Amygdala (tissue), 56 donors: ENCODE measurements at regions not wholly inside any gene's neighbourhood (a gene's known extent, or its start where the extent isn't known, plus 50 kb on each side); places are given as distances from the start of the nearest gene placed in this dataset.
A peak's percentile ranks its signal among the peaks of the same experiment; 100 is the strongest.

Source experiments
- DNase-seq, 56 donors: peaks; one replicate each; lab custom pipeline; 2025; lab: John Stamatoyannopoulos, UW

DNA sequence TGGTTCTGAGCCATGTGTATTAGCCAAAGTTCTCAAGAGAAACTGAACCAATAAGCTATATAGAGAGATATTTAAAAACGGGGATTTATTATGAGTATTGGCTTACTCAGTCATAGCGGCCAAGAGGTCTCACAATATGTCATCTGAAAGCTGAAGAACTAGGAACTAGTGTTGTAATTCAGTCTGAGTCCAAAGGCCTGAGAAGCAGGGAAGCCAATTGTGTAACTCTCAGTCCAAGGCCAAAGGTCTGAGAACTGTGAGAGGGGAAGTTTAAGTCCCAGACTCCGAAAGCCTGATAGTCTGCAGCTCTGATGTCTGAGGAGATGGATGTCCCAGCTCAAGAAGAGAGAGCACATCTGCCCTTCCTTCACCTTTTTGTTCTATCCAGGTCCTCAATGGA is 344.8 kb upstream of the USP15 start:
- DNase-seq: no peak

DNA sequence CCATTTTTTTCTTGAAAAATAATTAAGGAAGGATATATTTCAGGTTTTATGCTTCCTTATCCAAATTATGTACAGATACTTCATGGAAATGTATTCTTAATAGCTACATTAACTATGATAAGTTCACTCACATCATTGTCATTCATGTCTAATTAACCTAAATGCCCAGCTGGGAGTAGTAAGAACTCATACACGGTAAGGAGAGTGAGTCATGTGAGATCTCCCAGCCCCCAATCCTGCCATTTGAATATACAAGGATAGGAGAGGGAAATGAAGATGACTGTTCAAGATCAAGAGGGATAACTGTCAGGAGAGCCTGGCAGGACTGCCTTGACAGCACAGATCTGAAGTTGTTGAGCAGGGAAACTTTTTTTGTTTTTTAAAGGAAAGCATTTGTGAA is 343.4 kb upstream of the USP15 start:
- DNase-seq: no peak

DNA sequence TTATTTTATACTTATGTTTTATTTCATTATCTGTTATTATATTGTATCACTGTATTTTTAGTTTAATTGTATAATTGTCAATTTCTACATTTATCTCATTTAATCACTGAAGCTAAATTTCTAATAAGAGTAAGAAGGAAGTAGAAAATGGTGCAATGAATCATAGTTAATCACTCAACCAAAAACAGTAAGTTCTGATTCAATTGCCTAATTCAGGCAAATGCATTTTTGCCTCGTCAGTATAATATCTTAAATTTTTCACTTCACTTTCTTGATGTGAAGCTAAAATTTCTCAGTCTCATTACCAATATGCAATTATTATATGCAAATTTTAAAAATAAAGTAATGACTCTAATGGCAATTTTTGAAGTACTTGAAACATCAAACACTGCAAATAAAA is 340.5 kb upstream of the USP15 start:
- DNase-seq: no peak

DNA sequence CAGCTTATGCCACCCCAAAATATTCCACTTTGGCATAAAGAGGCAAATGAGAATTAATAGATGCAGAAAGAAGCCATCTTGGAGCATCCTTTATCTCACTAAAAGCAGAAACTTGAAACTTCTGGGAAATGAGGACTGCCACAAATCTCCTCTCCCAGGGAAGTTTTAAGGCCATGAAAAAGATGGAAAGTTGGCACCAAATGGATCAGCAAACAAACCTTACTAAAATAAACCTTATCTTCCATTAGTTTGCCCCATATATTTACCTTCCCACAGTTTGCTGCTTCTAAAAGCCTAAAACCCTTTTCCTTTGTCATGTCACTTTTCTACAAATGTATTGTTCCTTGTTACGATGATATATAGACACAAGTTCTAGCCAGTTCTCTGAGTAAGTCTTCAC is 340.0 kb upstream of the USP15 start:
- no peak for DNase-seq

DNA sequence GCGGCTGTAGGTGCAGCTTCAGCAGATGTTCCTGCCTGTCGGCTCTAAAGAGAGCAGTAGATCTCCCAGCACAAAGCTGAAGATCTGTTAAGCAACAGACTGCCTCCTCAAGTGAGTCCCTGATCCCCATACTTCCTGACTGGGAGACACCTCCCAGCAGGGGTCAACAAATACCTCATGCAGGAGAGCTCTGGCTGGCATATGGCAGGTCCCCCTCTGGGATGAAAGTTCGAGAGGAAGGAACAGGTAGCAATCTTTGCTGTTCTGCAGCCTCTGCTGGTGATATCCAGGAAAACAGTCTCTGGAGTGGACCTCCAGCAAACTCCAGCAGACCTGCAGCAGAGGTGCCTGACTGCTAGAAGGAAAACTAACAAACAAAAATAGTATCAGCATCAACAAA is 337.1 kb upstream of the USP15 start:
- DNase-seq: no peak

DNA sequence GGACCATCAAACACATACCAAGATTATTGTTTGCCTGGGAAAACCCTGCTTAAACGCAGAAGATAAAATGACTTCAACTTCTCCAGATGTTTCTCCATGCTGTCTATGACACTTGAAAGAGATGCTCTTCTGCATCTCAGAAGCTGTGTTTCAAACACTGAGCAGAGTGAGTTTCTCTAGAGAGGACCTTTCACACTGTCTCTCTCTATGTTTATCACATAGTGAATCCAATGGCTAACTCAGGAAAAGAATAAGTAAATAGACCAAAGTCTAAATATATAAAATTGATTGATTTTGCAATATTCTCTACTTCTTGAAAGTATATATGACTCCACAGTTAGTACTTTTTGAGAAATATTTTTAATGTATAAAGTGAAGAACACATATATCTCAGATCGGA is 325.6 kb upstream of the USP15 start:
- no peak for DNase-seq

DNA sequence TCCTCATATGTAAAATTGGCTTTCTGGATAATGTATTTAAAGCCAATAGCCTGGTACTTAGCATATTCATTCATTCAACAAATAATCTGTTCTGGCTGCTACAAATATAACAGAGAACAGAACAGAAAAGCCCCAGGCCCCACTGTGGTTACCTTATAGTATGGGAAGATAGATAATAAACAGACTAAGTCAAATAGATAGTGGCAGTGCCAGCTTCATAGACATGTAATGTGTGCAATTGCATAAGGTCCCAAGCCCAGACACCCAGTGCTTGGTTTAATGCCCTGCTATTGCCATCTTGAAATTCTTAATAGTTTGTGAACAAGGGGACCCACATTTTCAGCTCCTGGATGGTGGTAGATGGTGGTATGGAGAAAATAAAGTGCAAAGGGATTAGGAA is 320.2 kb upstream of the USP15 start:
- no peak for DNase-seq

DNA sequence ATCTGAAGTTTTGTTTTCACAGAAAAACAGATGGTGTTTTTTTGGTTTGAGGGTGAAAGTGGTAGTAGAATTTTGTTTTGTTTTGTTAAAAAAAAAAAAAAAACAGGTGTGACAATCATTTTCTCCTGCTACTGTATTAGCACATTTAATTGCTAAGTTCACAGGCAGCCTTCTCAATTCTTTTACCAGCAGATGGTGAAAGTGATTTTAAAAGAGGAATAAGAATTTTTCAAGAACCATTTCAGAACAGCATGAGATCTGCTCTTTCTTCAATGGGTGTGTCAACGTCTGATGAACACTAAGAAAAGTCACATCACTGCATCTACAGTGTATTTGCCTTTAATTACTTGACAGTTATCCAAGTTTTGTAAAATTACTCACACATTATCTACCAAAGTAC is 303.7 kb upstream of the USP15 start:
- no peak for DNase-seq

DNA sequence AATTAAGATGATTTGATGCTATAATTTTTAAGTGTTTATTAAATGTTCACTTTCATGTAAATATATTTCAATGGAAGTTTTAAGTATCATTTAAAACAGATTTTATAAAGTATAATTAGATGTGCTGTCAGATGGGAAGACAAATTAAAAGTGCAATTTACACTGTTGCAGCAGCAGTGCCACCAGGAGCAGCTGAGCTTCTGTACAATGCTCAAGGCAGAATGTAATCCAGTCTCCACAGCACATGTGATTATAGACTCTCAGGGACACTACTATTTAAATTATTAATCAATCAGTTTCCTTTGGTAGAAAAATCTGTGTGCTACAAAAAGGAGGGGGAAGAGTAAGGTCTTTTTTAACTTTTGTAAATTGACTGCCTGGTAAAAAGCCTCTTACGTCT is 285.7 kb upstream of the USP15 start:
- DNase-seq: no peak

DNA sequence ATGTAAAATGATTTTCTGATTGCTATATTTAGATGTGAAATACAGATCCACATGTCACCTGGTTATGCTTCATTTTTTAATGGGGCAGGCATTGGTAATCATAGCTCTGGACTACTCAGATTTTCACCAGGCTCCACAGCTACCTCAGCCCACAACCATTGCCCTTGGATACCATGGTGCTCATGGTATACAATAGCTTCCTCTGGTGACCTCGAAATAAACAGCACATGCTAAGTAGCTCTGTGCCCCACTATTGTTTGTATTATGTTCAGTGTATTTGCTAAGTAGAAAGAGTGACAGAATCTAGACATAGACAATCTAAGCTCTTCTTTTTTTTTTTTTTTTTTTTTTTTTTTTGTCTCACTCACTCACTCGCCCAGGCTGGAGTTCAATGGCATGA is 274.4 kb upstream of the USP15 start:
- no peak for DNase-seq

DNA sequence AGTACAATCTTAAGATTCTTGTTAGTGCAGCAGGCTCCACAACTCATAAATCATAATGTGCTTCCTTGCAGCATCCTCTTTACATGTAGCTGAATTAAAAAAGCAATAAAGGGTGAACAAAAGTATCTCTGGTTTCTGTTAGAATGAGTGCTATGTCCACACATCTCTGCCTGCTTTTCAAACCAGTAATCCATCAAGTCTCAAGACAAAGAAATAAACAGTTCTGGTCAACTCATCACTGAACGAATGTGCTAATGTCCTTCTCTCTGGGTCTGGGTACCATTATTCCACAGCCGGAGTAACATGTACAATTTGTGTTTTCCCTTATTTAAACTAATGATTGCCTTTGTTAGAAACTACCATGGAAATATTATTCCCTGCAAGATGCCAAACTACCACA is 273.0 kb upstream of the USP15 start:
- DNase-seq: no peak

DNA sequence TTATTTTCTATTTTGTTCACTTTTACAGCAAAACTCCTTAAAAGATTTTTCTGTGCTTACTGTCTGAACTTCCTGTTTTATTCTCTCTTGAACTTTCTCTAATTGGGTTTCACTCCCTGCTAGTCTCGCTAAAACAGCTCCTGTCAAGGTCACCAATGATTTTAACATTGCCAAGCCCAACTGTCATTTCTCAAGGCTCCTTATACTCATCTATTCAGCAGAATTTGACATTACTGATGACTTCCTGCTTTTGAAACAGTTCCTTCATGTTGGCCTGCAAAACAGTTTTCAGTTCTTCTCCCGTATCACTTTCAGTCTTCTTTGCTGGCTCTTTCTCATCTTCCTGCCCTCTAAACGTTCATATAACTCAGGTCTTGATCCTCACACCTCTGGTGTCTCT is 268.5 kb upstream of the USP15 start:
- DNase-seq: no peak

DNA sequence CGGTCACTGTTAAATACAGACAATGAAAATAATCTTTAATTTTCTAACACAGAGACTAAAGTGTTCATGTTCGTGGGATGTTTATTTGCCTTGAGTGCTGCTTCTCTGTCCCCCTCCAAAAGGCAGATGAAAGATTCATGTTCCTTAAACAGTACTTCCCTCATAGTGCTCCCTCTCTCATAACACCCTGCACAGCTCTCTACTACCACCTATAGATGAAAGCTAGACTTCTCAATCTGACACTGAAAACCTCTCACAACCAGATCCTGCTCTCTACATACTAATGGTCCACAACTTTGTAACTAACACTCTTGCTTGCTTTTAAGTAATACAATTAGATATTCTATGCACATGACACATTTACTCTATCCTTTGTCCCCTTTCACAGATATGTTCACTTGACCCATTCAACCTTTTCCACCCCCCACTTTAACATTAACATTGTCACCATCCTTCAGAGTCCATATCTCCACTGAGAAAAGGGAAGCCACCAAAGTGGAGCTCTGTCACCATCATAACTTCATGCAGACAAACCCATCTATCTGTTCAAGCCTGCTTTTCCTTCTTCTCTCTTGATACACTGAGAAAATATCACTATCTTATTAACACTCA is 266.4 kb upstream of the USP15 start:
- DNase-seq: no peak

DNA sequence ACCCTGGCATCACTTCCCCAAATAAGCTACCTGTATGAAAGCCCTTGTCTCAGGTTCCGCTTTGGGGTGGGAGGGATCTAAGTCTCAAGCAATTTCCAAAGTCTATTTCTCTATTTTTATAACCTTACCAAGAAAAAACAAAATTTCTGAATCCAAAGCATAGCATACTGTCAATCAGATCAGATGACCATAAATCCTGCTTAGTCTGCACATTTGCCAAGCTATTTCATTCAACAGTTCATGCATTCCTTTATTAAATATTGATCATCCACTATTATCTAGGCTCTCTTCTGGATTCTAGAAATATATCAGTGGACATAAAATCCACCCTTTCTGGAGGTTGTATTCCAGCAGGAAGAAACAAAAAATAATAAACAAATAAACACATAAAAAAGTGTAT is 263.5 kb upstream of the USP15 start:
- no peak for DNase-seq

DNA sequence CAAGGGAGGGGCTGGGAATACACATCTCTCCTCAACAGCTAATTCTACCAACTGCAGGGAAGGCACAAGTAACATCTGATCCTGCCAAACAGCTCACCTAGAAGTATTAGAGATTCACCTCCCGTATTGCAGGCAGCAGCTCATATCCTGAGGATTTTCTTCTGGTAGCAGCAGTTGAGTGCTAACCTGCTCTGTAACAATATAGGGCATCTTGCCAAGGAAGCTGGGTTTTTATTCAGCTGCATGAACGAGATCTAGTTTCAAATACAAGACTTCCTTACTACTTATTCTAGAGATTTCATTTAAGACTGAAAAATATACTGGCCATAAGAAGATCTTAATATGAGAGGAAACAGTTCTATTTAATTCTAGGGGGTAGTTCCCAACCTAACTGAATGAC is 261.4 kb upstream of the USP15 start:
- no peak for DNase-seq

DNA sequence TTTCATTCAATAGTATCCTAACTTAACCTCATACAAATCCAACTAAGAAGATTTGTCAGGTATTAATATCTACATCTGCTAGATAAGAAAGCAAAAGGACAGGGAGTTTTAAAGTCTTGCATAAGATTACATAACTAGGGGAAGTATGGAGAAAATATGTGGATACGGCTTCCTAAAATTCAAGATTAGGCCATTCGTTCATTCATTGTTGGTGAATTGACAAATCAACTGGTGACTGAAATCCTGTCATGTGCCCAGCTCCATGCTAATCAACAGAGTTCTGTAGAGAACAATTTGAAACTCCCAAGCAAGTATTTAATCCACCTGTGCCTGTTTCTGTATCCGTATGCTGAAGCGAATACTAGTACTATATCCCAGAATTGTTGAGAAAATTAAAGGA is 260.9 kb upstream of the USP15 start:
- no peak for DNase-seq

DNA sequence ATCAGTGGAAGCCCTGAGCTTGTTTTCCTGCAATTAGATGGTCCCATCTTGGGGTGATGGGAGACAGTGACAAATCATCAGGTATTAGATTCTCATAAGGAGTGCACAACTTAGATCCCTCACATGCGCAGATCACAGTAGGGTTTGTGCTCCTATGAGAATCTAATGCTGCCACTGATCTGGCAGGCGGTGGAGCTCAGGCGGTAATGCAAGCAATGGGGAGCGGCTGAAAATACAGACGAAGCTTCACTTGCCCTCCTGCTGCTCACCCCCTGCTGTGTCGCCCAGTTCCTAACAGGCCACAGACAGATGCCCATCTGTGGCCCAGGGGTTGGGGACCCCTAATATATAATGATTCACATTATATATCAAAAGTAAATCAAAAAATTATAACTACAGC is 258.8 kb upstream of the USP15 start:
- no peak for DNase-seq

DNA sequence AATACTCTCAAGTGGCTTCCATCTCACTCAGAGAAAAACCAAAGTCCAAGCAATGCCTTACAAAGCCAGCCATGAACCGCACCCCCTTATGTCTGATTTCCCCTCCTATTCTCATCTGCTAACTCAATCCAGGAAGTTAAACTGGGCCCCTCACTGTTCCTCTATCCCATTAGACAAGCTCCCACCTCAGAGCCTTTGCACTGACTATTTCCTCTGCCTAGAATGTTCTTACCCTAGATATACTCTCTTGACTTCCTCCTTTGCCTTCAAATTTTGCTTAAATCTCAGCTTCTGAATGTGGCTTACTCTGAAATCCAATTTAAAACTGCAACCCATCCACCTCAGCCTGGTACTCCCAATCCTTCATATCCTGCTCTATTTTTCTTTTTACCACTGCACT is 257.0 kb upstream of the USP15 start:
- DNase-seq: no peak

DNA sequence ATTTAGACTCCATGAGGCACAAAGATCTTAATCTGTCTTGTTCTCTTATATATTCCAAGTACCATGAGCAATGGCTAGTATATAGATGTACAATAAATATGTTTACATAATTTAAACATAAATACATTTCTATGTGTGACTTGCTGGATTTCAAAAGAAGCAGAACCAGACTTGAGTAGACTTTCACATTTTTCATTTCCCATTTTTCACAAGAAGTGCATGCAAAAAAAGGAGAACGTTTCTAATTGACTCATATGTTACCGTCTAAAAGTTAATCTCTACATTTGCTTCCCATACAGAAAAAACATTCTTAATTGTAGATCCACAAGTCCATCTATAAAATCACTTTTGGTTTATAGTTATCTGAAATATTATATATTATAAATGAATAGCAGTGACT is 256.5 kb upstream of the USP15 start:
- DNase-seq: no peak

DNA sequence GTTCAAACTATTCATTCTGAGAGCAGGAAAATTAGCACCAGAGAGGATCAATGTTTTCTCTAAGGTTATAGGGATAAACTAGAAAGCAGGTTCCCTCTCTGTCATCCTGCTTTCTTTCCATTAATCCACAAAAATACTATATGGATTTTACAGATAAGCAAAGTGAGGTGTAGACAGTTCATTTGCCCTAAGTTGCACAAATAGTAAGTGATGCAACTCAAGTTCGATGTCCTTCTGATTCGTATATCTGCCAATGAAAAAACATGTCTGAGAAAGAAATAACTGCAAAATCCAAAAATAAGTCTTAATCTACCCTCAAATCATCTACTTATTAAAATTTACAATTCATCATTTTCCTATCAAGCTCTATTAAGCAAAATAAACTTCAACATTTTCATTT is 254.6 kb upstream of the USP15 start:
- DNase-seq: no peak

DNA sequence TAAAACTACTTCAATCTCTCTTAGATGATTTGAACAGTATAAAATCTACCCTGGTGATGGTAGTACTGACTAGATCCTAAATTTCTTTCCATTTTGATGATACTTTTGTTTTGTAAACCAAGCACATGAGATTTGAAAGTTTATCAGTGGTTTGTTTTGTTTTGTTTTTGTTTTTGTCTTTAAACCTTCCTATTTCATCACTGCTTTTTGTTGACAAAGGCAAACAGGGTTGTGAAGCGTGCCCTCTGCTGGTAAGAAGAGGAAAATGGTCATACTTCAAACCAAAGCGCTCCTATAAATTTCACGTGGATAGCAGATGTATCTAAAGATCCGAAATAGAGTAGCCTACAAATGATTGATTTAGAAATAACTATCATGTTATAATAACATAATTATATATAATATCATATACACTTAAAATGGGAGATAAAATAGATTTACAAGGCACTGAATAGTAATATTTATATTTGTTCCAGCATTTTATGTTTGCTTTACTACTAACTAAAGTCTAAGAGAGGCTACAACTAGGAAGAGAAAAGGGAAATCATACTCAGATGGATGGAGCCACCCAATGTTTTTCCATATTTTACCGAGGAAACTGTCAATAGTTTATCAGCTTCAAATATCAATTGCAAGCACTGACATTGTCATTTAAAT is 254.0 kb upstream of the USP15 start:
- DNase-seq: peak in 4 of 56 donors; percentile 1 to 4 (median 2)

DNA sequence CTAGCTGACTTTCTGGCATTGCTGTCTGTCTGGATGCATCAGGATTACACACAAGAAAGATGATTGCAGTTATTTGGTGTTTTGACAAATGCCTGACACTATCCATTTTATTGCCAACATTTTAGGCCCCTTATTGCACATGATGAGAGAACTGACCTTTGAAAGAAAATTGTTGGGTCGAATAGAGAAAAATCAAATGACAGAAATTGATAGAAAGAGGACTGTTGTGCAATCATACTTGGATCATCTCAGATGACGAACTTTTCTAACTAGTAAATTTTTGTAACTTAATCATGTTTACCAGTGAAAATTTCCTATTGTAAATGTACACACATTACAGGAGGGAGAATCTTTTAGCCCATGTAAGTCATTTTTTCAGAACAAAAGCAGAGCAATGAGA is 251.5 kb upstream of the USP15 start:
- no peak for DNase-seq

DNA sequence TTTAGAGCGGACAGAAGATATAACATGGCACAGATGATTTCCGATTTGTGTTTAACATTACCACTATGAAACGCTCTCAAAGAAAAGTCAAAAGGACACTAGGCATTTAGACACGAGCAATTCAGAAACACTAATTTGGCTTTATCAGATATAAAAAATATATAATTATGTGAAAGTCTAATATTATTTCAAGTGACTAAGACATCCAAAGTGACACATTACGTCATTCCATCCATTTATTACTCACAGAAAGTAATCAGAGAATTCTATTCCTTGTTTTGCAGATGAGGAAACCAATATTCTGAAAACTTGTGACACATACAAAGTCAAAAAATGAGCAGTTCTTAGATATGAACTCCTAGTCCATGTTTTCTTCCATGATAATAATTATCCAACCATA is 250.8 kb upstream of the USP15 start:
- no peak for DNase-seq
